GM18870 (cell line): ENCODE measurements at regions not wholly inside any gene's neighbourhood (a gene's known extent, or its start where the extent isn't known, plus 50 kb on each side); places are given as distances from the start of the nearest gene placed in this dataset.

Experiments
- ATAC-seq: cut with Tn5 transposase; IDR thresholded peaks from one replicate; pipeline ENCODE4 v1.9.1; 2021; ENCODE audit warnings: moderate library complexity; ENCODE audit not compliant: unreplicated experiment

DNA sequence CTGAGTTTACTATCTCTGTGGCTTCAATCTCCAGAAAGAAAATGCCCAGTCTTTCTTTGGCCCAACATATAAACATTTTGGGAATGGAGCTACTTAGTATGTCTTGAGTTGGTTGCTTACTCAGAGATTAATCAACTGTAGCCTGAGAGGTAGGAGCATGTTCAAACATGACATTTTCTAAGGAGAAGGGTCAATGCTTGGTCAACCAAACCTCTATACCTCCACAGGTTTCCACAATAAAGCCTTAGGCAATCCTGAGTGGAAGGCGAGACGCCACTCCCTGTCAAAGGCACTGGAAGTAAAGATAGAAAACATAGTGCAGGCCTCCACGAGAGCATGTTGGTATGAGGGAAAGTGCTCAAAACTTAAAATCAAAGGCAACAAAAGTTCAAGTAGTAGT is 411.4 kb downstream of the KCTD16 start:
- no peak for ATAC-seq

DNA sequence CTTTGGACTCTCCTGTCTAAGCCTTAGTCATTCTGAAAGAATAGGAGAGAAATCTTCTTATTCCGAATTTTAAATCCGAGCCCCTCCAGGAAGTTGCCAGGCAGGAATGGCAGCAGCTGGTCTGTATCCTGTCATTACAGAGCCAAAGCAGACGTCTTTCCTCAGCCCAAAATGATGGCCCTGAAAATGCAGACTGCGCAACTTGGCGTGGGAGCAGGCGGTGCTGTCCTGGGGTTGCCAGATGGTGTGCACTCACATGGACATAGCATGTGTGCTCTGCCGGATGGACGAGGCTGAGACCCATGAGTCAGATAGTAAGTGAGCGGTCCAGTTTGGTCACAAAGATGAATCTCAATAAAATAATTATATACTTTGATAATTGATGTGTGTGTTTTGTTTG is 410.4 kb downstream of the KCTD16 start:
- ATAC-seq: no peak

- no peak for ATAC-seq
These were observed 407.0 kb downstream of the KCTD16 start for GRCh38 chr5:144577676-144578075.

GRCh38 chr5:144575736-144576135 is 405.1 kb downstream of the KCTD16 start:
- ATAC-seq: no peak

- no peak for ATAC-seq
These were observed 396.7 kb downstream of the KCTD16 start for GRCh38 chr5:144567421-144567780.

DNA sequence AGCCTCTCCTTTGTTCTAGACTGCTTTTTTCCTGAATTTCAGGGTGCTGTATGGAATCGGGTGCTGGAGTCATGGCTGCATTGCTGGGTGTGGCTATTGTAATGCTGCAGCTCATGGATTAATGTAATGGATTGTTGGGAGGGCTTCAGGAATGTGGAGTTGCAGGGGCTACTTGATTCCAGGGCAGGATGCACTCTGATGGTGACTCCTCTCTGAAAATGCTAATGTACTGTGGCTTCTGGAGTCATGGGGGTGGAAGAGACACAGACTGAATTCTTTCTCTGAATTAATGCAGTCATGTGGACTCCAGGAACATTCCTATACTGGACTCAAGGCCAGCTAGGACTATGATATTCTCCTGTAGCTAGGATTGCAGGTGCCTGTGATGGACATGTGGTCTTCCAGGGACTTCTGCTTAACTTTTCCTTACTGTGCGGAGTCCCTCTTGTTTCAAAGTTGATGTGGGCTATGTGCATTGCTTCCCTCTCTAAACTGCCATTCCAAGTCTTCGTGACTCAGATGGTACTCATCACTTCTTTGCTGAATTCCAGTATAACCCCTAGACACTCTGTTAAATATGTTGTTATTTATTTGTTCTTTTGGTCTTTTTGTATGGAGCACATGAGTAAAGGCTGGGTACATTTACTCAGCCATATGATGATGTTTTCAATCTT is 396.2 kb downstream of the KCTD16 start:
- no peak for ATAC-seq

GRCh38 chr5:144549580-144549979 is 378.9 kb downstream of the KCTD16 start:
- ATAC-seq: no peak

DNA sequence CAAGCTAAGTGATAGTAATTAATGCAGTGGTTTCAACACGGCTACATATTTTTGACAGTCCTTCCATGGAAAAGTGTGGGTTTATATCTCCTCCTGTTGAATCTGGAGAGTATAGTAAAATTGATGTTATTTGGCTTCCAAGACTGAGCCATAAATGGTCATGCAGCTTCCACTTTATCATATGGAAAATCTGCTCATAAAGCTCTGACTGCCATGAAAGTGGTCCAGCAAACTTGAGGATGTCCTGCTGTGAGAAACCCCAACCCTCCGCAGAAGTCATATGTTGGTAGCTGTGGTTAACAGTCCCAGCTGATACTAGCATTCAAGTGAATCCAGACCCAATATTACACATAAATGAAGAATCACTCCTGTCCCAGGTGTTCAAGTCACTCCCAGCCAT is 378.3 kb downstream of the KCTD16 start:
- ATAC-seq: no peak

DNA sequence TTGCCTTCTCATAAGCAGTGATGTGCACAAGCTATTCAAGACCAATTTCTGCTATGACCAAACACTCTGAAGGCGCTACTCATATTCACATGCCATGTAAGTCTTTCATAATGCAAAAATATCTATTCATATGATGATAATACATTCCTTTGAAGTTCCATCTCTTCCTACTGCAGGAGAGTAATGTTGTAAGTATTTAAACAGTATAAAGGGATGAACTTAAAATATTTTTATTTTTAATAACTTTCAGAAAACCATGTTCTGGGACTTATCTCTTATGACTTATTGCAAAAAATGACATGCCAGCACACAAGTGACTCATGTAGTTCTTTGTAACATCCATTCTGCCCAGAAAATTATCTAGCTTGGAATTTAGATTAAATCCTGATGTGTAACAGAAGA is 376.4 kb downstream of the KCTD16 start:
- no peak for ATAC-seq

GRCh38 chr5:144538845-144539244 is 368.2 kb downstream of the KCTD16 start:
- ATAC-seq: no peak
